ENCODE measurements at regions not wholly inside any gene's neighbourhood (a gene's known extent, or its start where the extent isn't known, plus 50 kb on each side); places are given as distances from the start of the nearest gene placed in this dataset.

DNA sequence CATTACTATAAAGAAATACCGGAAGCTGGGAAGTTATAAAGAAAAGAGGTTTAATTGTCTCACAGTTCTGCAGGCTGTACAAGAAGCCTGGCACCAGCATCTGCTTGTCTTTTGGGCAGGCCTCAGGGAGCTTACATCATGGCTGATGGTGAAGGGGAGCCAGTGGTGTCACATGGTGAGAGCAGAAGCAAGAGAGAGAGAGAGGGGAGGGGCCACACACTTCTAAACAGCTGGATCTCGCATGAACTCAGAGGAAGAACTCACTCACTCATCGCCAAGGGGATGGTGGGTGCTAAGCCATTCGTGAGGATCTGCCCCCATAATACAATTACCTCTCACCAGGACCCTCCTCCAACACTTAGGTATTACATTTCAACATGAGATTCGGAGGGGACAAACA, 51.8 kb upstream of the ANKRD34C start:
- no peak for TF ChIP-seq CTCF (conservative IDR thresholded peaks at IDR 0.05; ENCODE audit: low read depth)
- CTCF ChIA-PET = no interaction called here
- DNase-seq (ENCODE audit: low spot score) = no peak
- no peak overlapping the region for H3K27ac ChIP-seq
- POLR2A ChIA-PET (ENCODE audit: low non-redundant PET) = no interaction called here

GRCh38 chr15:79222808-79223207, 59.7 kb upstream of the ANKRD34C start:
- H3K27ac ChIP-seq = no peak overlapping the region
- POLR2A ChIA-PET (ENCODE audit: low non-redundant PET) = no interaction called here
- DNase-seq (ENCODE audit: low spot score) = no peak
- no peak for TF ChIP-seq CTCF (conservative IDR thresholded peaks at IDR 0.05; ENCODE audit: low read depth)
- CTCF ChIA-PET = interaction anchor here (0.6 to 1.3 kb wide), 2 partner anchors 38 to 290 kb away, joined by 3 to 7 read pairs; no protein-coding TSS in a partner anchor

DNA sequence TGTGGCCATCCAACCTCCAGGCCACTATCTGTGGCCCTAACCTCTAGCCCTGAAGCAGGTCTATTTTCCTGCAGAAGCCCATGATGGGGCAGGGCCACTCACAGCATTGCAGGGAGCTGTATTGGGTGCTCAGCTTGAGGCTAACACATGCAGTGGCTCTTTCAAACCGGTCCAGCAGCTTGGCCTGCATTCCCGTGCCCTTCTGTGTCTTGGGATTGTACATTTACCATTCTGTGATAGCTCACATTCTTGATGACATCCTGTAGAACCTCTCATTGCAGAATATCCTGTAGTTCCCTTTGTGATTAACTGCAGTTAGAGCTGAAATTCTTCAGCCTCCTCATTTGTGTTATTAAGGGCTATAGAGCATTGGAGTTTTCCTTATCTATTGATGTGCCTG, 60.8 kb upstream of the ANKRD34C start:
- POLR2A ChIA-PET (ENCODE audit: low non-redundant PET) = no interaction called here
- DNase-seq (ENCODE audit: low spot score) = no peak
- CTCF ChIA-PET = interaction anchor here (0.6 to 0.9 kb wide), 2 partner anchors 11 to 37 kb away, joined by 4 to 6 read pairs; no protein-coding TSS in a partner anchor
- no peak for TF ChIP-seq CTCF (conservative IDR thresholded peaks at IDR 0.05; ENCODE audit: low read depth)
- H3K27ac ChIP-seq = no peak overlapping the region

- H3K27ac ChIP-seq = no peak overlapping the region
- DNase-seq (ENCODE audit: low spot score) = no peak
- no peak for TF ChIP-seq CTCF (conservative IDR thresholded peaks at IDR 0.05; ENCODE audit: low read depth)
- ChIA-PET CTCF (no interaction called here), POLR2A (ENCODE audit: low non-redundant PET) (no interaction called here)
Measured at GRCh38 chr15:79219393-79220056, 63.0 kb upstream of the ANKRD34C start.

- ChIA-PET POLR2A (ENCODE audit: low non-redundant PET) (no interaction called here), CTCF (interaction anchor here (0.6 to 1.1 kb wide), 5 partner anchors 10 to 1709 kb away, joined by 3 to 8 read pairs (median 4); no protein-coding TSS in a partner anchor)
- peak; percentile 33; the same call in 1 of the 2 replicates for TF ChIP-seq CTCF (conservative IDR thresholded peaks at IDR 0.05; ENCODE audit: low read depth)
- DNase-seq (ENCODE audit: low spot score) = peak; percentile 36
- no peak overlapping the region for H3K27ac ChIP-seq
Measured at GRCh38 chr15:79218588-79219200, 63.8 kb upstream of the ANKRD34C start.

- no peak overlapping the region for H3K27ac ChIP-seq
- ChIA-PET POLR2A (ENCODE audit: low non-redundant PET) (no interaction called here), CTCF (no interaction called here)
- DNase-seq (ENCODE audit: low spot score) = no peak
- TF ChIP-seq CTCF (conservative IDR thresholded peaks at IDR 0.05; ENCODE audit: low read depth) = no peak
Measured at GRCh38 chr15:79213650-79214049, 68.9 kb upstream of the ANKRD34C start.
